ENCODE measurements at regions not wholly inside any gene's neighbourhood (a gene's known extent, or its start where the extent isn't known, plus 50 kb on each side); places are given as distances from the start of the nearest gene placed in this dataset.

GRCh38 chr6:50461696-50462095 is 251.6 kb upstream of the TFAP2D start:
- H3K9me1 ChIP-seq (ENCODE audit: control insufficient read depth, extremely low read depth, insufficient read depth, low read length): no peaks in the 10 kb centered on the region
- H4K20me1 ChIP-seq (ENCODE audit: control insufficient read depth, extremely low read depth, insufficient read depth, low read length): no peaks in the 10 kb centered on the region
- no peaks in the 10 kb centered on the region for H3K27me3 ChIP-seq (ENCODE audit: control insufficient read depth, extremely low read depth, insufficient read depth, low read length)
- no peaks in the 10 kb centered on the region for H3K9me3 ChIP-seq (ENCODE audit: control insufficient read depth, low read depth, low read length)
- no peaks in the 10 kb centered on the region for H3K79me2 ChIP-seq (ENCODE audit: control insufficient read depth, insufficient read depth, low read length)
- H3K27ac ChIP-seq (ENCODE audit: control insufficient read depth, insufficient read depth, low read length): no peak overlapping the region
- no peaks in the 10 kb centered on the region for H3K36me3 ChIP-seq (ENCODE audit: control insufficient read depth in 2 of 2, extremely low read depth in 1 of 2, insufficient read depth in 2 of 2, low read length in 2 of 2)
- TF ChIP-seq EZH2 (IDR thresholded peaks at IDR 0.05; ENCODE audit: low read length) (no peak), CTCF (optimal IDR thresholded peaks at IDR 0.05 in 1 of 3, IDR thresholded peaks at IDR 0.05 in 1 of 3, conservative IDR thresholded peaks at IDR 0.05 in 1 of 3; ENCODE audit: extremely low read depth in 1 of 3, insufficient read depth in 2 of 3, low read length in 3 of 3) (no peak)
- DNase-seq (ENCODE audit: low read depth, low spot score): no peak
- H3K4me2 ChIP-seq (ENCODE audit: control insufficient read depth, extremely low read depth, insufficient read depth, low read depth, low read length): no peak overlapping the region
- H3K9ac ChIP-seq (ENCODE audit: control insufficient read depth, extremely low read depth, insufficient read depth, low read length): no peak overlapping the region
- H2AFZ ChIP-seq (ENCODE audit: control insufficient read depth, low read length): no peak overlapping the region
- H3K4me1 ChIP-seq (ENCODE audit: control insufficient read depth, extremely low read depth, insufficient read depth, low read length): no peaks in the 10 kb centered on the region
- dilution Hi-C loops (cut with MboI; ENCODE audit: extremely low pct_ligation_motif_present, low sequenced_read_pairs): no loop called here
- FAIRE-seq: no peak
- no peak overlapping the region for H3K4me3 ChIP-seq (ENCODE audit: control insufficient read depth in 2 of 3, extremely low read depth in 1 of 3, insufficient read depth in 2 of 3, low read depth in 1 of 3, low read length in 3 of 3)

GRCh38 chr6:50463931-50464330 is 249.4 kb upstream of the TFAP2D start:
- Histone ChIP-seq H3K79me2 (ENCODE audit: control insufficient read depth, insufficient read depth, low read length) (no peaks in the 10 kb centered on the region), H2AFZ (ENCODE audit: control insufficient read depth, low read length) (no peak overlapping the region), H3K9me1 (ENCODE audit: control insufficient read depth, extremely low read depth, insufficient read depth, low read length) (no peaks in the 10 kb centered on the region), H3K4me1 (ENCODE audit: control insufficient read depth, extremely low read depth, insufficient read depth, low read length) (no peaks in the 10 kb centered on the region), H3K9ac (ENCODE audit: control insufficient read depth, extremely low read depth, insufficient read depth, low read length) (no peak overlapping the region), H4K20me1 (ENCODE audit: control insufficient read depth, extremely low read depth, insufficient read depth, low read length) (no peaks in the 10 kb centered on the region), H3K27ac (ENCODE audit: control insufficient read depth, insufficient read depth, low read length) (no peak overlapping the region), H3K27me3 (ENCODE audit: control insufficient read depth, extremely low read depth, insufficient read depth, low read length) (no peaks in the 10 kb centered on the region), H3K4me3 (ENCODE audit: control insufficient read depth in 2 of 3, extremely low read depth in 1 of 3, insufficient read depth in 2 of 3, low read depth in 1 of 3, low read length in 3 of 3) (no peak overlapping the region), H3K4me2 (ENCODE audit: control insufficient read depth, extremely low read depth, insufficient read depth, low read depth, low read length) (no peak overlapping the region), H3K9me3 (ENCODE audit: control insufficient read depth, low read depth, low read length) (no peaks in the 10 kb centered on the region), H3K36me3 (ENCODE audit: control insufficient read depth in 2 of 2, extremely low read depth in 1 of 2, insufficient read depth in 2 of 2, low read length in 2 of 2) (no peaks in the 10 kb centered on the region)
- no peak for FAIRE-seq
- dilution Hi-C loops (cut with MboI; ENCODE audit: extremely low pct_ligation_motif_present, low sequenced_read_pairs): no loop called here
- TF ChIP-seq CTCF (optimal IDR thresholded peaks at IDR 0.05 in 1 of 3, IDR thresholded peaks at IDR 0.05 in 1 of 3, conservative IDR thresholded peaks at IDR 0.05 in 1 of 3; ENCODE audit: extremely low read depth in 1 of 3, insufficient read depth in 2 of 3, low read length in 3 of 3) (no peak), EZH2 (IDR thresholded peaks at IDR 0.05; ENCODE audit: low read length) (no peak)
- DNase-seq (ENCODE audit: low read depth, low spot score): no peak

Data from keratinocyte (primary cell).